ENCODE measurements at regions not wholly inside any gene's neighbourhood (a gene's known extent, or its start where the extent isn't known, plus 50 kb on each side); places are given as distances from the start of the nearest gene placed in this dataset.

DNA sequence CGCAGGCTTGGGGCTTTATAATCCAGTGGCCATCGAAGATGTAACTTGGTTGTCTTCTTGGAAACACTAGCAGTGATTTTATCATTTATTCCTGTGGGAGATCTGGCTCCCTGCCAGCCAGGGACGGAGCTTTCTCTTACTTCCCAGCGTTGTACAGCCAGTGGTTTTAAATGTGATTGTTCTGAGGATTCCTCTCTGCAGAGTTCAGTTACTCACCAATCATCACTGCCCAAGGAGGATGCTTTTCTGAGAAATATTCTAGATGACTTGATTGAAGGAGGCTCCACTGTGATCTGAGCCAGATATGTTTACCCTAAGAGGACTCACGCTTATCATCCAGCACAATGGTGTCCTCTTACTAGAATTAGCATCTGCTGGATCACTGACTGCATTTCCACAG is 744.3 kb downstream of the RNF144A start:
- intact Hi-C loops (cut with micrococcal nuclease) = no loop called here

DNA sequence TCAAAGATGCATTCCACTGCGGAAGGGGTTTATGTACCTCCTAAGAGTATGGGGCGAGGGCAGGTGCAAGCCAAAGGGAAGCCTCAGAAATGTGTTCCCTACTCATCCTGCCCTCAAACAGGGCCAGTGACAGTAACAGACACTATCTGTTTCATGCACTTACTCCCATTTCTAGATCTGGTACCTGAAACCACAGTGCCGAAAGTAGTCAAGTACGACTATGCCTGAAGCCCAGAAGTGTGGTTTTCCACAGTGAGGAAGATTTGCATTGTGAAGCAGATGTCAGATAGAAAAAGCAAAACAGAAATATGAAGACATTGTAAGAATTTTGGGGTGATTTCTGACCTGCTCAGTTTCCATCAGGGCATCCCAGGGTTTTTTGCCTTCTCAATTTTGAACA is 748.7 kb downstream of the RNF144A start:
- intact Hi-C loops (cut with micrococcal nuclease) = no loop called here

DNA sequence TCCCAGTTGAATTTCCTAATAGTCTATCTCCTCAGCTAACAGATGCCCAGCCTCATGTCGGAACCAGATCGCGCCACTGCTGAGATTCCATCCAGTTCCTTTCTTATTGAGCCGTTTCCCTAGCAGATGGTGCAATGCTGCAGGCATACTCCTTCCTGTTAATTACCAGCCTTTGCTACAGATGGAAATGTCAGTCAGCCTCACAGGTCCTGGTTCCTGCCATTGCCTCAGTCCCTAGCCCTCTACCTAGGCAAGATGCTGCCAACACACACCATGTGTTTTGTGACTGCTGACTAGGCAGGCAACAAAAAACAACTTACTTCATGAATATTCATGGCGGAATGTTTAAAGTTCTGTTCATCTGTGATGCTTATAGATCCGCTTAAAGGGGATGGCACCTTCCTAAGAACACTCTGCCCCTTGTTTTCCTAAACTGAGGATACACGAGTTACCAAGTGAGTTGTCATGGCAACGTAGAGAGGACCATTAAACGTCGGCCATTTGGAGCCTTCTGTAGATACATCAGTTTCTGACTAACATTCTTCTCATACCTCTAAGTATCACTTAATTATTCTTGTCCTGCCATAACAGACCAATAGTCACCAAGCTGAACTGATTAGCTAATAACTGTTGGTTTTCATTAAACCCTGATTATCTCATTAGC is 749.5 kb downstream of the RNF144A start:
- intact Hi-C loops (cut with micrococcal nuclease) = no loop called here

DNA sequence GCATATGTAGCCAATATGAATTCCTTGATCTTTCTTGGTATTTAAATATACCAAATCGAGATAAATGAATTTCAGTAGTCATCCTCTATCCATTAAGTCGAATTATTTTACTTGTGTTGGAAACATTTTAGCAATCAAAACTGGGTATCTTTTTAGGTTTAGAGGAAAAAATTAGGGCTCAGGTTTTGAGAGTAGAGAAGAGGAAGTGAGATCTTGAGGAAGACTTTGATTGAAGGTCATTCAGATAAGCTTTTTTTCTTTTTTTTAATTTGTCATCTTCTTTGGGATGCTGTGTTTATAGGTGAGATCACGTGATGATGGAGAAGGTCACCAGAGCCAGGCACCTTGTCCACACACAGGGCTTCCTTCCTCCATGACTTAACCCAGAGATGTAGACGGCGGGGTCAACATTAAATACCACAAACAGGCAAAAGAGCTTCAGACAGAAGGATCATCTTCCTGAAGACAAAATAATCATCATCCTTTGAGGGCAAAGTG is 750.1 kb downstream of the RNF144A start:
- intact Hi-C loops (cut with micrococcal nuclease) = no loop called here

DNA sequence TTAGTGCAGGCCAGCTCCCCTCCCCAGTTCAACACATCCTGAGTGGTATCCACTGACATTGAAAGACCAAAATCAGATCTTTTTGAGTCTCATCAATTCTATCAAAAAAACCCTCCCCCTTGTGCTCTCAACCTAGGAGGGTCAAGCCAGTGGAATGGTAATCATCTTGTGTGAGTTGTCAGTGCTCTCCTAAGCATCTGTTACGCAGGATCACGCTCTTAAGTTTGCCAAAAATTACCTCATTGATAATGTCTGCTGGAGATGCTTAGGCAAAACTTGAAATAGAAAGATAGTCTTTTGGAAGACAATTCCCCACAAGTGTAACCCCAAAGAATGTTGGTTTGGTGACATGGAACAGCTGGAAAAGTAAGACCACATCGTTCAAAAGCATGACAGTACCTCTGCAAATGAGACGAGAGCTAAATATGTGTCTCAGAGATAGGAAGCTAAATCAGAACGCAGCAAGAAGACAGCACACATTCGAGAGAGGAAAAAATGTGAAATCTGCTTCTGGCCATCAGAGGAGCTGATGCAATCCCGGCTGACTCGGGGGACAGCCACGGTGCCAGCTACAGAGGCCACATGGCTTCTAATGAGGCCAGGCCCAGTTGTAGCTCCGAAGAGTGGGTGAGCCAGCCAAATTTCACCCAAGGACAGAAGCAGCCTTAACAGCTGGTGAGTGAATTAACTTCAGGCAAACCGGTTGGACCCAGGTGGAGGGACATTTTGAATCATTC is 753.9 kb downstream of the RNF144A start:
- intact Hi-C loops (cut with micrococcal nuclease) = loop anchor here (5.0 kb wide), 3 partner anchors 49 to 469 kb away; no protein-coding TSS in a partner anchor

DNA sequence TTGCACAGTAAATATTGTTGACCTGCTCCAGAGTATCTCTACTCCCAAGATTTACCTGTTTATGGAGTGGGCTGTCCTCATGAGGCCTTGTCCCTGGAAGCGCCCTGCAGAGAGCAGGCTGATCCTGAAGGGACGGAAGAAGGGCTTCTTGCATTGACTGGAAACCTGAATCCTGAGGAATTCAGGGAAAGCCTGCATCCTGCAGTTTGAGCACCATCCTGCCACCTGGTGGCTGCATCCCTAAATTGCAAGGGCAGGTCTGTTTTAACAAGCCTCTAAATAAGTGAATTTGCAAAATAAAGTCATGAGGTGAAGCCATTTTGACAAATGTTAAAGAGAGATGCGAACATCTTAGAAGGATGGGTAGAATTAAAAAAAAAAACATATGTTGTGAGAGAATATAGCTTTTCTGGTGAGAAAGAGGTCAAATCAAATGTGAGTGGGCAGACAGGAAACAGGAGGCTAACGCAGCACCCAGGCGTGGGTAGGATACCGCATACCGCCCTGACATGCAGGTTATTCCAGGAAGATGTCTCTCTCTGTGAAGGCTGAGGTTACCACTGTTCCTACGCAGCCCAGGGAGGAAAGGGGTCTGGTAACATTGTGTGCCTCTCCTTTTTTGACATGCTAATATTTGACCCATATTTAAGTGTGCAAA is 754.9 kb downstream of the RNF144A start:
- intact Hi-C loops (cut with micrococcal nuclease) = loop anchor here (1.0 to 5.0 kb wide), 10 partner anchors 50 to 1013 kb away; no protein-coding TSS in a partner anchor

DNA sequence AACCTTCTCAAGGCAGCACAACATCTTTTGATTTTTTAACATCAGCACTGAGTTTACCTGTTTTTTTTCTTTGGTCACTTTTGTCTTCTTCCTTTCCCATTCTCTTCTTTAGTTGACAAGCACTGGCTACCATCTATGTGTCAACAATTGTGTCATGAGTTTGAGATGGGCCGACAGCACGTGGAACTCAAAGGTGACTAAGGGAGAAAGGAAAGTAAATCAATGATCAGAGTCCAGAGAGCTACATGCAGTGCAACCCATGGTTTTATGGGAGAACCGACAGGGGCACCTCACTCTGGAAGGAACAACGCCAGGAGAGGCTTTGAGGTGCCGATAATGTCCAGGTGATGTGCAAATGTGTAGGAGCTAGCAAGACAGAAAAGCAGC is 755.5 kb downstream of the RNF144A start:
- intact Hi-C loops (cut with micrococcal nuclease) = loop anchor here (1.0 to 5.0 kb wide), 10 partner anchors 50 to 1012 kb away; no protein-coding TSS in a partner anchor

DNA sequence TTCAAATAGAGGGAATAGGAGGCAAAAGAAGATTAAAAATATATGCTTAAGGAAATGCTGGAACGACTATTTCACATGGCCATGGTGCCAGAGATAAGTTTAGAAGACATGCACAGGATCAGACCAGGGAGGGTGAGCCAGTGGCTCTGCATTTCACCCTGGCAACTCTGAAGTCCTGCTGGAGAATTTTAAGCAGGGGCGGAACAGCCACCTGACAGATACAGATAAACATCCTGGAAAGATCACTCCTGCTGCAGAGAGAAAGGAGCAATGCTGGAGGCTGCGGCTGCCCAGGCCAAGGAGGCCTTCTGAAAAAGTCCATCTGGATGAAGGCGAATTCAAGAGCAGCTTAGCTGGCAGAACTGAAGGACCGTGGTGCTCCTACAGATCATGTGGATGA is 755.9 kb downstream of the RNF144A start:
- intact Hi-C loops (cut with micrococcal nuclease) = loop anchor here (2.0 to 5.0 kb wide), 6 partner anchors 51 to 1012 kb away; no protein-coding TSS in a partner anchor

DNA sequence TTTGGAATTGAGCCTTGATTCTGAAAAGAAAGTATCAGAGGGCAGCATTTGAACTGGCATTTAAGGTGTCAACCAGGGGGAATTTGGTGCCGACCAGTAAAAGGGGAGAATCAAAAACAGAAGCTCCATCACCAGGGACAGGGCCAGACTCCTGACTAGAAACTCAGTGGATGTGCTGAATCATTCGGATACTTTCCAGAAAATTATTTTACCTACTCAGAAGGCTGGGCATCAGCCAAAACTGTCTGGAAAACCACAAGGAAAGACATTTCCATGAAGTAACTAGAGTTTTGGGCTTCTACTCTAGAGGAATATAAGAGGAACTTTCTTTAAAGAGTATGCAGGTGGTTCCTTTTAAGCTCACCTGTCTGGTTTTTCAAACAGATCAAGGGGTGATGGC is 756.6 kb downstream of the RNF144A start:
- intact Hi-C loops (cut with micrococcal nuclease) = loop anchor here (2.0 to 5.0 kb wide), 6 partner anchors 52 to 1011 kb away; no protein-coding TSS in a partner anchor

DNA sequence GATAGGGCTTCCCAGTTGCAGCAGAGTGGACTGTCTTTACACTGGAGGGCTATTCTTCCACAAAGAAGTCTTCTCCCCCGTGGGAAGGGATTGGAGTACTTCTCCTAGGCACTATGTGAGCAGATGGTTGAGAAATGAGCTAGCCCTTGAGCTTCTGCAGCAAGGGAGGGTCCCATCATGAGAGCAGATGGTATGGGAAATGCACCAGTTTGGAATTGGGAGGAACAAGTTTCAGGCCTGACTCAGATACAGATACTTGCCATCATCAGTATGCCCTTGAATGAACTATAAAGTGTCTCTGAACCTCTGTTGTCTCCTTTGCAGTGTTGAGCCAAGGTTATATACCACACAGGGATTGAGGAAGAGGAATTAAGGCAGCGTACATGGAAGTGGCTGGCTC is 757.4 kb downstream of the RNF144A start:
- intact Hi-C loops (cut with micrococcal nuclease) = loop anchor here (5.0 kb wide), 3 partner anchors 52 to 472 kb away; no protein-coding TSS in a partner anchor

DNA sequence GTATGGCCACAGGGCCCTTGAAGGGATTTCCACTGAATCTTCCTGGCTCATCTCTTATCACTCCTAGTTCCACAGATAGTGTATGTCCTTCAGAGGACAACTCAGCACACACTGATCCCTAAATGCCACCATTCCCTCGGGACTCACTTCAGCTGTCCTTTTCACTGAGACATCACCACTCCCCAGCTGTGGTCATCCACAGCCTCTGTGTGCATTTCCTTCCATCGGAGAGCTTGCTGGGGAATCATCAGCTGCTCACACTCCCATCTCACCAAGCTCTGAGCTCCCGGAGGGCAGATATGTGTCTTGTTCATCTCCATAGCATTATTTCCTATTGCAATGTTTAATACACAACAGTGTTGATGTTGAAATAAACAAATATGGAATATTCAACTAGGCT is 759.5 kb downstream of the RNF144A start:
- intact Hi-C loops (cut with micrococcal nuclease) = no loop called here

DNA sequence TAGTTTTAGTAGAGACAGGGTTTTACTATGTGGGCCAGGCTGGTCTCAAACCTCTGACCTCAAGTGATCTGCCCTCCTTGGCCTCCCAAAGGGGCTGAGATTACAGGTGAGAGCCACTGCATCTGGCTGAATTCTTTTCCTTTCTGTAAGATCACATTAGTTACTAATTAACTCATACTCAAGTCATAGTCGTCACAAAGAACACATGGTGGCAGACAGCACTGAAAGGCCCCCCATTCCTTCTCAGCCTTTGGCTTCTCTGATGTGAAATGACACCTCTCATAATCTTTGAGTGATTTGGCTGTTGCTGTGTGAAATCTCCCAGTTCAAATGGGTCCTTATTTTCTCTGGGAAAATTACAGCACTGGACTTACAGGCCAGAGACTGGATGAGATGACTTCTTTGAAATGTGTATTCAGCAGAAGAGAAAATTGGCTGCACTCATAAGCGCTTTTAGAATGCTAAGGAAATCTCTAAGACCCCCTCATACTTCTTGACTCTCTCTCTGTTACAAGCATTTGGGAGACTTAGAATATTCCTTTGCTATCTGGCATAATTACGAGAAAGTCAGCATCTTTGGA is 764.8 kb downstream of the RNF144A start:
- intact Hi-C loops (cut with micrococcal nuclease) = no loop called here

DNA sequence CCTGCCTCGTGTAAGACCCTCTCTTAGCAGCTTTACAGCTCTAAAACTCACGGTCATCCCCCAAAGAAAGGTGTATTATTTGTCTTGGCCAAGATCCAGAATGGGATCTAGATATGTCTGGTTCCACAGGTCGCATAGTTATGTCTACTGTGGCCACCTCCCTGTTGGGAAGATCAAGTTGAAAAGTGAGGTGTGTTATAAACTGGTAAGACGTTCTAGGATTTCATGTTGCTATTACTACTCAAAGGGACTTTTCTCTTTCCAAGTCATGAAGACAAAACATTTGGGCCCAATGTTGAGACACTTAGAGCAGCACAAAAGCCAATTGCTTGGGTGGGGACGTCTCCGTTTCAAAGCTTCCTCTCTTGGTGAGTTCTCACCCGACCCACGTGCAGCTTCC is 766.0 kb downstream of the RNF144A start:
- intact Hi-C loops (cut with micrococcal nuclease) = no loop called here

DNA sequence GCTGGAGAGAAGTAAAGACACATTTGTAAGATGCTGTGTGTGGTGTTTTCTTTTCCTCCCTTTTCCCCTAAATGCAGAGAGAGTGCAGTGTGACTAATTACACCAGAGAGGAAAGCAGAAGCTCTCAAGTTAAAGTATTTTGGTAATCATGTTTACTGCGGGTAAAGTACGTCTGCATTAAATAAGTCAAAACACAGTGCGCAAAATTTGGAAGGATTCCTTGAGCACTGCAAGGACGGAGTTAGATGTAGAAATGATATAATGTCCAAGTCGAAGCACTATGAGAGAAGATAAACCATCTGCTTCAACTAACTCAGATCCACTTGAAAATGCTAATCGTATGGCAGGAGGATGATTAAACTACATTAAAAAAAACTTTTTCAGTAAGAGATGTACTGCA is 766.5 kb downstream of the RNF144A start:
- intact Hi-C loops (cut with micrococcal nuclease) = no loop called here

DNA sequence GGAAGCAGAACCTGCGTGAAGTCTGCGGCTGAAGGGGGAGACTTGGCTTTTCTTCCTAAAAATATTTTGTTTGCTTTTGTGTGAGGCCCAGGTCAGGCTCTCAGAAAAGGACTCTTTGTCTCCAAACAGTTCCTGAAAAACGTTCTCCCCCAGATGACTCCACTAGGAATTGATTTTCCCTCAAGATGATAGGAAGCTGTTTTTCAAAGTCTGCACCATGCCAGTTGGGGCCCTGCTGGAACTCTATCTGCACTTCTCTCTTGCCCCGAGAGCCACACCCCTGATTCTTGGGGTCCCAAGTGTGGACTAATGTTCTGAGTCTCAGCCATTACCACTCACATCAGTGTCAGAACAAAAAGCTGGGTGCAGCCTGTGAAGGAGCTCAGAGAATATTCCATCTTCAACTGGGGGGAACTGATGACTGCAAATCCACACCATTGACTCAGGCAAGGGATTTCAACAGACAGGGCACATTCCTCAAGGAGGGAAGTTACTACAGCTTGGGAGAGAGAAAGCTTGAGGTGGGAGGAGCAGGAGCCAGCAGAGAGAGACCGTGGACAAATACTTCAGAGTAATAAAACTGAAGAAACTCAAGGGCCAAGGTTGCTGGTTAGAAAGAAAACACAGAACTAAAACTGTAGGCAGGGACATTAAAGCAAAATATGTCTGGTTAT is 768.3 kb downstream of the RNF144A start:
- intact Hi-C loops (cut with micrococcal nuclease) = no loop called here

DNA sequence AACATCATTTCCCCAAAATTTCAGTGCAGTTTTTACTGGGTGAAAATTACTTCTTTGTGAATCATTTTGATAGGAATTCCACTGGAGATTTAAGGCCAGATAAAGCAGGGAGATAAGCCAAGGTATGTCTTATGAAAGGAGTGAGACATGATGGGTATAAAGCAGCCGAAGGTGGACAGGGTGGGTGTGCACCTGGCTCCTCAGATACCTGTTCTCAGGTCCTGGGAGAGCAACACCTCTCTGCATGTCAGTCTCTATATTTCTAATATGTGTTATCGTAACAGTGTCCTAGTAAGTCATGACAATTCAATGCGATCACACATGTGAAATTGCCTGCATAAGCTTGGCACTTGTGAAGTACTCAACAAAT is 768.8 kb downstream of the RNF144A start:
- intact Hi-C loops (cut with micrococcal nuclease) = no loop called here

DNA sequence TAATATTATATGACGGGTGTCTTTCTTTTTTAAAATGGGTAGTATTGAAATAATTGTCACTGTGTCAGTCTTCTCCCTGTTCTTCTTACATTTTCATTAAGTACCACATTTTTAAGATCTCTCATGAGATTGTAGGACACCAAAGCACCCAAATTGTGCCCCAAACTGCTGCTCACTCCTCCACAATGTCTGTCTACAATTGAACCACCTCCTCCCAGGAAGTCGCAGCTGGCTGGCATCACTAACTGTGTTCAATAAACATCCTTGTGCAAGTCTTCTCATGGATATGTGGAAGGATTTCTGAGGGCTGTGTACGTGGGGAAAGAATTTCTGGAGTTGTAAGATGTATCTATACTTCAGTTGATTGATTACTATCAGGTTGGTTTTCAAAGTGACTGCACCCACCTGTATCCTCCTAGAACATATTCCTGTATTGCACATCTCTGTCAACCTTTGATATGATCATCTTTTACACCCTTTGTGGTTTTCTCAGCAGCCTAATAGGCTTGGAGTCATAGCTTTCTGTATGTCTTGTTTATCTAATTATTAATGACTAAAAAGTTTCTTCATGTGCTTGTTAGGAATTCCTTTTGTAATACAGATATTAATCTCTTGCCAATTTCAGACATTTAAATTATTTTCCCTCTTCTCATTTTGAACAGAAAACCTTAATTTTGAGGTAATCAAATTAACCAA is 774.9 kb downstream of the RNF144A start:
- intact Hi-C loops (cut with micrococcal nuclease) = no loop called here

DNA sequence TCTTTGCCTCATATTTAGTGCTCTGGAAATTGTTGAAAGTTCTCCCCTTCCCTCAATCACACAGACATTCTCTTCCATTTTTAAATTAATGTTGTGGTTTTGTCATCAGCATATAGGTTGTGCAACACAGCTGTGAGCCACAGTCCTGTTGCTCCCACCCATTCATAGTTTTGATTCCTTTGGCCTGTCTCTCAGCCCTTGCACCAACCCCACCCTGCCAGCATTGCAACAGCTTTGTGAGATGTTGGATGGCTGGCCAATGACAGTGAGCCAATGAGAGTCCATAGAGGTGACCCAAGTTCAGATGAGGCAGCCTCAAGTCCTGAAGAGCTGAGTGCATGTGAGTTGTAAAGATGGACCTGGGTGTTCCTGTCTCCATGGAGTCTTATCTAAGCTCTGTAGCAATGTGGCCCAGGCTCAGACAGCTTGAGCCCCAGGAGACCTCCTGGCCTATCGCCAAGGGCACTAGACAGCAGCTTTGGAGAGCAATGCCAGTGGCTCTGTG is 775.5 kb downstream of the RNF144A start:
- intact Hi-C loops (cut with micrococcal nuclease) = no loop called here

DNA sequence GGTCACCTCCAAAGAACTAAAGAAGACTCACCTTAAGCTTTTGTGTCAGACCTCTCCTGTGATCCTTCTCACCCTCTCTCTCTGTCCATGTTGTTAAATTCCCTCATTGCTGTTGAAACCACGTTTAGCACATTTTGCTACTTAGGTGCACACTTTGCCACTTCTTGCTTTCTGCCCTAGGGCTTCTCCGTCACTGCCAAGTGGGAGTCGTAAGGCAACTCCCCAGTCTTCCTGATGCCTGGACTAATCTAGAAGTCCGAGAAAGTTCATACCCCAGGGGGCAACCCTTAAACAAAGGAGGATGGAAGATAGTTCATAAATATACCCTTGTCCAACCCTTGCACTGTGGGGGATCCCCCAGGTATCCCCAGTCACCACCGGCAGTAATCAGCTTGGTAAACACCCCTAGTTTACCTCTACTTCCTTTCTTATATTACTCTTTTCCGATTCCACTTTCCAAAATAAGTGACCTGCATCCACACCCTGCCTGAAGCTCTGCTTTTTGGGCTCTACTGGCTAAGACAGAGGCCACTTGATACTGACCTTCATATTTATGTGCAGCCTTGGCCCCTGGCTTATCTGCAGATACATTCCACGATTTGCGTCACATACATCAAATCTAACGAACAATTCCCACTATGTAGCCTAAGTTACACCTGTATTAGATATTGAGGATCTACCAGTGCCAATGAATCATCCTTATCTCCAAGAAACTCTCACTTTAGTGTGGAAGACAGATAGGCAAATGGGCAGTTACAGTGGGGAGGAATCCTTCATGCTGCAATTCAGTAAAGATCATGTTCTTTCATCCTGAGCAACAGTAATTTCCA is 776.2 kb downstream of the RNF144A start:
- intact Hi-C loops (cut with micrococcal nuclease) = loop anchor here (1.0 kb wide), 3 partner anchors 32 to 243 kb away; no protein-coding TSS in a partner anchor

Data from T-helper 1 cell treated with Interleukin-12 subunit alpha and Interleukin-12 subunit beta and Interleukin-4 antibody, amounts not matched to agents 30 ng/mL and 1 ng/mL, for 36 hours (primary cell).